SU-DHL-6 (cell line): ENCODE measurements at regions not wholly inside any gene's neighbourhood (a gene's known extent, or its start where the extent isn't known, plus 50 kb on each side); places are given as distances from the start of the nearest gene placed in this dataset.

ENCODE experiments used
- H2AFZ ChIP-seq: fragments of 200-600 bp; sonication (generic); 2 replicates; pipeline ENCODE4 v1.6.1; 2014; ENCODE audit warnings: low read depth, mild to moderate bottlenecking, moderate library complexity, mixed read lengths, antibody characterized with exemption, low read length; ENCODE audit not compliant: severe bottlenecking
- H3F3A ChIP-seq: fragments of 200-600 bp; shearing (Covaris generic); 2 replicates; pipeline ENCODE4 v1.6.0; 2016; ENCODE audit warnings: antibody characterized with exemption, mild to moderate bottlenecking; ENCODE audit not compliant: insufficient read depth
- H3K27ac ChIP-seq: fragments of 200-600 bp; sonication (generic); 2 replicates; pipeline ENCODE4 v1.5.1; 2016; ENCODE audit warnings: low read depth, mild to moderate bottlenecking, low read length, moderate library complexity, mixed read lengths
- H3K27me3 ChIP-seq: fragments of 200-600 bp; sonication (generic), shearing (Covaris generic); 2 replicates; pipeline ENCODE4 v1.6.0; 2014; ENCODE audit warnings: mild to moderate bottlenecking, low read length
- H3K36me3 ChIP-seq: fragments of 200-600 bp; sonication (generic); 2 replicates; pipeline ENCODE4 v1.6.1; 2014; ENCODE audit warnings: mild to moderate bottlenecking, low read length, mixed read lengths
- H3K4me2 ChIP-seq: fragments of 300-600, 200-600 bp; shearing (Covaris generic), sonication (generic); 2 replicates; pipeline ENCODE4 v1.6.0; 2014; ENCODE audit warnings: low read length, low read depth, mild to moderate bottlenecking; ENCODE audit not compliant: poor library complexity, severe bottlenecking
- H3K4me3 ChIP-seq: fragments of 200-600 bp; sonication (generic); 2 replicates; pipeline ENCODE4 v1.5.1; 2014; ENCODE audit warnings: antibody characterized with exemption, low read length, mild to moderate bottlenecking, mixed read lengths; ENCODE audit not compliant: insufficient read depth, poor library complexity, severe bottlenecking
- H3K79me2 ChIP-seq: fragments of 200-600 bp; sonication (generic); 2 replicates; pipeline ENCODE4 v1.6.1; 2014; ENCODE audit warnings: mild to moderate bottlenecking, low read length, moderate library complexity; ENCODE audit not compliant: insufficient read depth
- H3K9ac ChIP-seq: fragments of 200-600 bp; sonication (generic); 2 replicates; pipeline ENCODE4 v1.7.0; 2014; ENCODE audit warnings: mild to moderate bottlenecking, low read length
- H3K9me2 ChIP-seq: fragments of 200-600 bp; sonication (generic); replicated peaks from 2 replicates; pipeline ENCODE4 v1.6.1; 2014; ENCODE audit warnings: low read length; ENCODE audit not compliant: insufficient read depth
- H3K9me3 ChIP-seq: fragments of 200-600 bp; sonication (generic); 2 replicates; pipeline ENCODE4 v1.6.1; 2014; ENCODE audit warnings: low read length, mixed read lengths; ENCODE audit not compliant: insufficient read depth
- H4K20me1 ChIP-seq: fragments of 200-600 bp; sonication (generic); 2 replicates; pipeline ENCODE4 v1.6.1; 2014; ENCODE audit warnings: low read depth, mild to moderate bottlenecking, antibody characterized with exemption, low read length, moderate library complexity, mixed read lengths
- CTCF ChIP-seq: fragments of 200-600 bp; sonication (generic); IDR thresholded peaks from one replicate; pipeline ENCODE4 v1.5.1; 2017; ENCODE audit warnings: antibody characterized with exemption, mild to moderate bottlenecking, low read length, moderate library complexity; ENCODE audit not compliant: insufficient read depth, poor library complexity, severe bottlenecking
- EZH2phosphoT487 ChIP-seq: fragments of 200-600 bp; sonication (generic), shearing (Covaris generic); conservative IDR thresholded peaks from 2 replicates; pipeline ENCODE4 v1.6.1; 2018; ENCODE audit warnings: mild to moderate bottlenecking, antibody characterized with exemption, low read length, moderate library complexity, mixed read lengths

GRCh38 chr14:104425763-104426646 lies 153.6 kb upstream of the C14orf180 start:
- no peaks in the 10 kb centered on the region for H4K20me1 ChIP-seq
- H3K9me3 ChIP-seq: no peaks in the 10 kb centered on the region
- no peaks in the 10 kb centered on the region for H3K27me3 ChIP-seq
- H2AFZ ChIP-seq: no peak overlapping the region
- H3K9ac ChIP-seq: no peak overlapping the region
- H3K9me2 ChIP-seq: no peaks in the 10 kb centered on the region
- no peak overlapping the region for H3K27ac ChIP-seq
- H3F3A ChIP-seq: no peaks in the 10 kb centered on the region
- H3K4me3 ChIP-seq: no peak overlapping the region
- H3K79me2 ChIP-seq: no peaks in the 10 kb centered on the region
- H3K4me2 ChIP-seq: no peak overlapping the region
- TF ChIP-seq EZH2phosphoT487 (no peak), CTCF (no peak)
- no peaks in the 10 kb centered on the region for H3K36me3 ChIP-seq

- Histone ChIP-seq H2AFZ (no peak overlapping the region), H4K20me1 (no peaks in the 10 kb centered on the region), H3K27ac (no peak overlapping the region), H3K4me2 (no peak overlapping the region), H3K9me2 (no peaks in the 10 kb centered on the region), H3K79me2 (no peaks in the 10 kb centered on the region), H3K9me3 (no peaks in the 10 kb centered on the region), H3K27me3 (no peaks in the 10 kb centered on the region), H3F3A (no peaks in the 10 kb centered on the region), H3K4me3 (no peak overlapping the region), H3K9ac (no peak overlapping the region), H3K36me3 (no peaks in the 10 kb centered on the region)
- TF ChIP-seq EZH2phosphoT487 (no peak), CTCF (no peak)
Observed at GRCh38 chr14:104427131-104427851, 152.3 kb upstream of the C14orf180 start.

- Histone ChIP-seq H3K27me3 (no peaks in the 10 kb centered on the region), H3K4me2 (no peak overlapping the region), H3F3A (no peaks in the 10 kb centered on the region), H4K20me1 (no peaks in the 10 kb centered on the region), H3K79me2 (no peaks in the 10 kb centered on the region), H3K9me3 (no peaks in the 10 kb centered on the region), H2AFZ (no peak overlapping the region), H3K9ac (no peak overlapping the region), H3K27ac (no peak overlapping the region), H3K9me2 (no peaks in the 10 kb centered on the region), H3K36me3 (no peaks in the 10 kb centered on the region), H3K4me3 (no peak overlapping the region)
- TF ChIP-seq CTCF: no peak
- TF ChIP-seq EZH2phosphoT487: no peak
Observed at GRCh38 chr14:104428333-104428851, 151.2 kb upstream of the C14orf180 start.
